NB4 (cell line): ENCODE measurements at regions not wholly inside any gene's neighbourhood (a gene's known extent, or its start where the extent isn't known, plus 50 kb on each side); places are given as distances from the start of the nearest gene placed in this dataset.

Source experiments
- DNase-seq: peaks from one replicate; pipeline ENCODE4 v3.0.0; 2010; ENCODE audit warnings: low read depth
- H3K4me3 ChIP-seq: one replicate; pipeline ENCODE4 v1.5.1; 2011; ENCODE audit warnings: mild to moderate bottlenecking, low read depth, low read length, moderate library complexity
- MAX ChIP-seq: IDR thresholded peaks from 2 replicates; pipeline ENCODE4 v1.6.1; 2011; ENCODE audit warnings: low read depth, low read length
- MYC ChIP-seq: IDR thresholded peaks from 2 replicates; pipeline ENCODE4 v1.6.1; 2011; ENCODE audit warnings: low read depth, low read length
- POLR2A ChIP-seq: IDR thresholded peaks from 2 replicates; pipeline ENCODE4 v1.6.1; 2011; ENCODE audit warnings: mild to moderate bottlenecking; ENCODE audit not compliant: insufficient read length; ENCODE audit errors: extremely low read depth
- TF ChIP-seq, protein P1 (sequence below): IDR thresholded peaks from one replicate; pipeline ENCODE4 v1.5.1; 2012; ENCODE audit warnings: low read depth, low read length

GRCh38 chr4:32506067-32506466 lies 1785.9 kb downstream of the PCDH7 start:
- H3K4me3 ChIP-seq = no peak overlapping the region
- DNase-seq = no peak
- TF ChIP-seq MAX (no peak), POLR2A (no peak), MYC (no peak)
- TF ChIP-seq, protein P1, sequence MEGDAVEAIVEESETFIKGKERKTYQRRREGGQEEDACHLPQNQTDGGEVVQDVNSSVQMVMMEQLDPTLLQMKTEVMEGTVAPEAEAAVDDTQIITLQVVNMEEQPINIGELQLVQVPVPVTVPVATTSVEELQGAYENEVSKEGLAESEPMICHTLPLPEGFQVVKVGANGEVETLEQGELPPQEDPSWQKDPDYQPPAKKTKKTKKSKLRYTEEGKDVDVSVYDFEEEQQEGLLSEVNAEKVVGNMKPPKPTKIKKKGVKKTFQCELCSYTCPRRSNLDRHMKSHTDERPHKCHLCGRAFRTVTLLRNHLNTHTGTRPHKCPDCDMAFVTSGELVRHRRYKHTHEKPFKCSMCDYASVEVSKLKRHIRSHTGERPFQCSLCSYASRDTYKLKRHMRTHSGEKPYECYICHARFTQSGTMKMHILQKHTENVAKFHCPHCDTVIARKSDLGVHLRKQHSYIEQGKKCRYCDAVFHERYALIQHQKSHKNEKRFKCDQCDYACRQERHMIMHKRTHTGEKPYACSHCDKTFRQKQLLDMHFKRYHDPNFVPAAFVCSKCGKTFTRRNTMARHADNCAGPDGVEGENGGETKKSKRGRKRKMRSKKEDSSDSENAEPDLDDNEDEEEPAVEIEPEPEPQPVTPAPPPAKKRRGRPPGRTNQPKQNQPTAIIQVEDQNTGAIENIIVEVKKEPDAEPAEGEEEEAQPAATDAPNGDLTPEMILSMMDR = no peak

GRCh38 chr4:32519060-32519459 lies 1798.9 kb downstream of the PCDH7 start:
- no peak for DNase-seq
- TF ChIP-seq, protein P1 = no peak
- no peak for TF ChIP-seq MAX
- no peak for TF ChIP-seq POLR2A
- no peak for TF ChIP-seq MYC
- H3K4me3 ChIP-seq = no peak overlapping the region

DNA sequence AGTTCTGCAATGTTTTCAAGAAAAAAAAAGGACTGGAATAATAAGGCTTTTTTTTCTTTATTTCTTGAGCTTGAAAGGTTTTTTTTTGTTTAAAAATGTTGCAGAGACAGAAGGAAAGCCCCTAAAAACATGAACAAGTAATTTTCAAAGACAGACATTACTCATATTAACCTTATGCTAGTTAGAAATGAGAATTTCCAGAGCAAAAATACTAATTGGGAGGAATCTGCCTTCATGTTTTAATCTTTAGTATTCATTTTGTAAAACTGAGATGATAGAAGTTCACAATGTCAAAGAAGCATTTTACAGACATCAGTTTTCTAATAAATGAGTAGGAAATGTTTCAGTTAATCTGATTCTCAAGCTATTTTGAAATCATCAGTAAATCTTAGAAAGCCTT lies 1805.3 kb downstream of the PCDH7 start:
- no peak for TF ChIP-seq MAX
- DNase-seq = no peak
- no peak overlapping the region for H3K4me3 ChIP-seq

GRCh38 chr4:32544846-32545245 lies 1824.7 kb downstream of the PCDH7 start:
- no peak for TF ChIP-seq POLR2A
- no peak for TF ChIP-seq MAX
- TF ChIP-seq MYC = no peak
- TF ChIP-seq, protein P1 = no peak
- no peak for DNase-seq
- no peak overlapping the region for H3K4me3 ChIP-seq

DNA sequence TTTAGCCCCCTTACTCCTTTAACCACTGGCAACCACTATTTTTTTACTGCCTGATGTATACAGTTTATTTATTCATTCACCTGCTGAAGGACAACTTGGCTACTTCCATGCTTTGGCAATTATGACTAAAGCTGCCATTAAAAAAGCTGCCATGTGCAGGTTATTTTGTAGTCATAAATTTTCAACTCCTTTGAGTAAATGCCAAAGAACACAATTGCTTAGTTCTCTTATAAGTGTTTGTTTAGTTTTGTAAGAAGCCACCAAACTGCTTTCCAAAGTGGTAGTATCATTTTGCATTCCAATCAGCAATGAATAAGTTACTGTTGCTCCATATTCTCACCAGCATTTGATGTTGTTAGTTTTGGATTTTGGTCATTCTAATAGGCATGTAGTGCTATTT lies 1831.8 kb downstream of the PCDH7 start:
- TF ChIP-seq, protein P1 = no peak
- TF ChIP-seq MAX = no peak
- TF ChIP-seq POLR2A = no peak
- no peak for TF ChIP-seq MYC
- DNase-seq = no peak
- H3K4me3 ChIP-seq = no peak overlapping the region

DNA sequence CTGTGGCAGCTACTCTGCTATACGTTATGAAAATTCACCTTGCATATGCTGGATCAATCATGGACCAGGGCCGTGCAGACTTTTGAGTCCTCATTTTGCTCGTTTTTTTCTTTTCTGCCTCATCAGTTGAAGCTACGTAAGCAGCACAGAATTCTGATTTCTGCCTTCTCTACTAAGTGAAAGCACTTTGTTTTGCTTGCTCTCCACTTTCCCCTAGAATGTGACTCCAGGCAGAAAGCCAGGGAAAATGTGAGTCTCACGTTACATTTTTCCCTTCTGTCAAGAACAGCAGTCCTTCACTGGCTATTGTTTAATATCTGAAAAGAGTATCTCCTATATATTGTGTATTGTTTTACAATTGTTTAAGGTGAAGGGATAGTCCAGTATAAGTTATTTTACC lies 1840.1 kb downstream of the PCDH7 start:
- DNase-seq = no peak
- TF ChIP-seq MAX = no peak
- TF ChIP-seq, protein P1 = no peak
- no peak for TF ChIP-seq MYC
- no peak for TF ChIP-seq POLR2A
- no peak overlapping the region for H3K4me3 ChIP-seq
